Astrocyte of the hippocampus (primary cell): ENCODE measurements at regions not wholly inside any gene's neighbourhood (a gene's known extent, or its start where the extent isn't known, plus 50 kb on each side); places are given as distances from the start of the nearest gene placed in this dataset.
A peak's percentile ranks its signal among the peaks of the same experiment; 100 is the strongest.
"Not testable (repeated sequence)": the region's sequence is repeated elsewhere in the genome, so short reads cannot be mapped to it uniquely, and the experiment has no call there.

Source experiments
- DNase-seq: peaks from one replicate; pipeline ENCODE4 v3.0.0; 2011; ENCODE audit warnings: low read depth, low spot score

GRCh38 chr12:14032191-14032590, 50.8 kb upstream of the GRIN2B start:
- DNase-seq, result not testable (repeated sequence)

- DNase-seq, result no peak
These were observed 62.4 kb upstream of the GRIN2B start for GRCh38 chr12:14043776-14044175.

DNA sequence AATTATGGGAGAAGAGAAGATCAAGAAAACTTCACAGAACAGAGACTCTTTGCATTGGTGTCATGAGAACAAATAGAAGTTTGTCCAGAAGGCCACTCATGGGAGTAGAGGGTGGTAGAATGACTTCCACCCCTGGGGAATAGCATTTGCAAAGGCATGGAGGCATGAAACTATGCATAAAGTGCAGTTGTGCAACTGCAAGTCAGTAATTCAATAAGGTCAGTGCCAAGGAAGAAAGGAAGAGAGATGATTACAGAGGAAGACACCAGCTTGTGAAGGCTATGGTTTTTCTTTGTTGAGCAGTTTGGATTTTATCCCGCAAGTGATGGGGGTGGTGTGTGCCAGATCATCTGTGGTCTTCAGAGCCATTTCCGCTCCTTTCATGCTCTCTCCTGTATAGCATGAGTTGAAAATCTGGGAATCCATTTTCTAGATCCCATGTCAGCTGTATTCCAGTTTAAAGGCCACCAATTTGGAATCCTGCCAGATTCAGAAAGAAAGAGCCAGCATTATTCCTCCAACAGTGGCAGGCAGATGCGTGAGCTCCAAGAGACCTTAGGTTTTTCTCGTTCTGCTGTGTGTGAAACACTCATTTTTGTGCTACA, 67.6 kb upstream of the GRIN2B start:
- no peak for DNase-seq

- DNase-seq, result no peak
These were observed 76.5 kb upstream of the GRIN2B start for GRCh38 chr12:14057895-14058294.

DNA sequence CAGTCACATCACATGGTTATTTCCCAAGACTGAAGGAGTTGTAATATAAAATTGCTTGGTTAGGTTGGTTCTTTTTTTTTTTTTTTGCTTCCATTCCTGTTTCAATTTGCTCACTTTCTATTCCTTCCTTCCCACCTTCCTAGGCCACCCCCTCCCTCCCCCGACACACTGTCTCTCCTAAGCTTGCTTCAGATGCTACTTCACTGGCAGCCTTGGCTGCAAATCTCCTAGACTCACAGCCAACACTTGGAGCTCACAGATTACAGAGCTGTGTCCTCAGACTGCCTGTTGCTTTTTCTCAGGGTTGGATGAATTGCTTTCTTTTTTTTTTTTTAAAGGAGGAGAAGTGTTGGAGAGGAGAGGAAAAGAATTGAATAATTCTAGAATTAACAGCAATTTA, 77.3 kb upstream of the GRIN2B start:
- DNase-seq, result no peak

DNA sequence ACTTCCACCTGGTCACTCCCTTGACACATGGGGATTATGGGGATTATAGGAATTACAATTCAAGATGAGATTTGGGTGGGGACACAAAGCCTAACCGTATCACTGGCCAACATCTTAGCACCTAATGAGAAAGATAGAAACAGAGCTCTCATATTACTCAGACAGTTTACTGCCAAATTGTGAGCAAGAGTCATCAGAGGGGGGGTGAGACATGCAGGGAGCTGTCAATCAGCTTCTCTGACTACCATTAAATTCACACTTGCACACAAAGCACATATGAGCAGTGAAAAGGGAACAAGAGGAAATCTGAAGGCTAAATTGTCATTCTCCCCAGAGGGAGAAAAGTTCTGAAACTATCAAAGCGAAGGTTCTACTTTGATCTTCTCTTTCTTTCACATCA, 78.1 kb upstream of the GRIN2B start:
- peak; percentile 7 for DNase-seq

- no peak for DNase-seq
These were observed 84.2 kb upstream of the GRIN2B start for GRCh38 chr12:14065616-14066015.

DNA sequence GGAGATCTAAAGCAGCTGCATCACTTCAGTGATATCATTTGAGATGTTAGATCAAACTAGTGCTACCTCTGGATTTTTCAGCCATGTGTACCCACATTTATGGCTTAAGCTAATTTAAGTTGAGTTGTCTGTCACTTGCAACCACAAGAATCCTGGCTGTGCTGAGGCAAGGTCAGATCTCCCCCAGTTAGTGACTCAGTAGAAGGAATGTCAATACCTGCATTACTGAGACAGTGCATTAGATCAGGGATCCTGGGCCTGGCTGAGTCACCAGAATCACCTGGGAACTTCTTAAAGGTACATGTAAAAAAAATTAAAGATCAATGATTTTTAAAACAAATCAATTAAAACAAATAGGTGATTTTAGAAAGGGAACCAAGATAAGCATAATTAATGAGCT, 84.6 kb upstream of the GRIN2B start:
- DNase-seq, result peak; percentile 7

DNA sequence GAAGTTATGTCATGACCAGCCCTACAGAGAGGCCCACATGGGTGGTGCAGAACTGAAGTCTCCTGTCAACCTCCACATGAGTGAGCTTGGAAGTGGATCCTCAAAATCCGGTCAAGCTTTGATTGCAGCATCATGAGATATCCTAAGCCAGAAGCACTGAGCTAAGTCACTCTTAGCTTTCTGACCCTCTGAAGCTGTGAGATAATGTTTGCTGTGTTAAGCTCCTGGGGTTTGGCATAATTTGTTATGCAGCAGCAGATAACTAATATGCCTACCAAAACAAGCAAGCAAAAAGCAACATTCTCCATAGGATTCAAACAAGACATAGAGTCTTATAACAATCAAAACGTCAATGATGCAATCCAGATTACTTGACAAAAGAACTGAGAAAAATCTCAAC, 87.6 kb upstream of the GRIN2B start:
- no peak for DNase-seq

DNA sequence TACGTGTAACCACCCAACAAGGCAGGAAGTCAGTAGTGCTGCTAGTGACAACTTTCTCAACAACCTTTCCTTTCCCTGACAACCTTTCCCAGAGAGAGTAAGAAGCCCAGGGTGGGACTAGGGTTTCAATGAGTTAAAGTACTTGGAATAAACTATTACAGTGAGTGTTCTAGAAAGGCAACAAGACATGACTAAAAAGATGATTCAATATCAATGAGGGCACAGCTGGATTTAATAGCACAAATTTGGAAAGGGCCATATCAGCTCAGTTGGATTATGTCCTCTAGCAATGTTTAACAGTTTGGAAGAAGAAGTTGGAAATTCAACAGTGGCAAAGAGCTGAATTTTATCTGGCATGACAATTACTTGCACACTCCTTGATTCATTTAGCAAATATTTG, 90.4 kb upstream of the GRIN2B start:
- DNase-seq, result no peak

DNA sequence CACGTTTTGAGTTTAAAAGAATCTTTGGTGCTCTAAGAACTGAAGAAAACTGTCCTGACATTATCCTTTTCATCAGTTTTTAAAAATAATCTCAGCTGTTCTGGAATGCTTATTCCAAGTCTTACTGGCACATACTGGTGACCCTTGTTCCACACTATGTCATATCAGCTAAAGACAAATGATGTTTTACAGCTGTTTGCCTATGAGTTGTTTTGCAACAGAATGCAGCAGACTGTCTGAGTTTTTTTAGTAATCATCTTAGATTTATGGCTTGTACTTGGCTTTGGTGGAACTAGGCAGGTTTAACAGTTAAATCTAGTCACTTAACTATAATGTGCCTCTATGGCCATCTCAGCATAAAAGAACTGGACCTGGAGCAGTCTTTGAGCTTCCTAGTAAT, 91.6 kb upstream of the GRIN2B start:
- DNase-seq, result no peak

DNA sequence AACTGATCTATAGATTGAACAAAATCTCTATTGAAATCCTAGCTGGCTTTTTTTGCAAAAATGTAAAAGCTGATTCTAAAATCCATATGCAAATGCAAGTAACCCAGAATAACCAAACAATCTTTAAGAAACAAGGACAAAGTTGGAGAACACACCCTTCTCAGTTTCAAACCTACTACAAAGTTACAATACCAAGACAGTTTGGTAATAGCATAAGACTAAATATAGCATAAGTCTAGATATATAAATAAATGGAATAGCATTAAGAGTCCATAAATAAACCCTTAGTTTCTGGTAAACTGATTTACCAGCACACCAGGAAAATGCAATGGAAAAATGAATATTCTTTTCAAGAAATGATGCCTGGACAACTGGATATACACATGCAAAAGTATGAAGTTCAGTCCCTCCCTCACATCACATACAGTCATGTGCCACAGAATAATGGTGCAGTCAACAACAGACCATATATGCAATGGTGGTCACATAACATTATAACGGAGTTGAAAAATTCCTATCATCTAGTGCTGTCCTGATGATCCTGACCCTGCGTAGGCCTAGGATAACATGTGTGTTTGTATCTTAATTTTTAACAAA, 94.5 kb upstream of the GRIN2B start:
- no peak for DNase-seq

GRCh38 chr12:14076538-14076937, 95.1 kb upstream of the GRIN2B start:
- no peak for DNase-seq

DNA sequence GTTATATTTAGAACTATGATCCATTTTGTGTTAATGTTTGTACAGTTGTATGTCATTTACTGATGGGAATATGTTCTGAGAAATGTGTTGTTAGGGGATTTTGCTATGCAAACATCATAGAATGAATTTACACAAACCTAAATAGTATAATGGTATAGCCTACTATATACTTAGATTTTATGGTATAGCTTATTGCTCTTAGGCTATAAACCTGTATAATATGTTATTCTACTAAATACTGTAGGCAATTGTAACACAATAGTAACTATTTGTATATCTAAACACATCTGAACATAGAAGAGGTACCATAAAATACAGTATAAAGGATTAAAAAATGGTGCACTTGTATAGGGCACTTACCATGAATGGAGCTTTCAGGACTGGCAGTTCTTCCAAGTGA, 105.4 kb upstream of the GRIN2B start:
- no peak for DNase-seq

- DNase-seq, result no peak
These were observed 118.6 kb upstream of the GRIN2B start for GRCh38 chr12:14099994-14100393.

- not testable (repeated sequence) for DNase-seq
These were observed 120.2 kb upstream of the GRIN2B start for GRCh38 chr12:14101556-14101955.

GRCh38 chr12:14111230-14111865, 129.9 kb upstream of the GRIN2B start:
- no peak for DNase-seq

- no peak for DNase-seq
These were observed 131.6 kb upstream of the GRIN2B start for GRCh38 chr12:14113031-14113430.

GRCh38 chr12:14126692-14127091, 145.3 kb upstream of the GRIN2B start:
- no peak for DNase-seq

DNA sequence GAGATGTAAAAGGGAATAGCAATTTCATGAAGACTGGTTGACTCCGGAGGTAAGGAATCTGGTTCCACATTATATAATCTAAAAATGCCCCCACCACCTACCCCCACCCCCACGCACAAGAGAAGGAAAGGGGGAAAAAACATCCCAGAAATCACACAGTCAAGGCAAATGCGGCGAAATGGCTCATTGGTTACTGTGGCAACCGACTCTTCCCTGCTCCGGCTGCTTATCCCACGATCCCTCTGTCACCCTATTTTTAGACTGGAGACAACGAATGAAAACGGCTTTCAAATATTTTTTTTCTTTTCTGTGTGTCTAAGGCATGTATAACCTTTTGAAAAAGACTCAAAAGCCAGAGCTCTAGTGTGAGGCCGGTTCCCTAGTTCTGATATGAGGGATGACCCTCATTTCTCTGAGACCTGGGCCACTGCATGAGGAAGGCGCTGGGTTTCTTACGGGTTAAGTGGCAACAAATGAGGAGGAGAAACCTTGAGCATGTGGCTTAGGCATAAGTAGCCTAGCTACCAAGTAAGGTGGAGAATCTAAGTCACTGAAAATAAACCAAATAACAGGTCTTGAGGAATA, 148.3 kb upstream of the GRIN2B start:
- no peak for DNase-seq

DNA sequence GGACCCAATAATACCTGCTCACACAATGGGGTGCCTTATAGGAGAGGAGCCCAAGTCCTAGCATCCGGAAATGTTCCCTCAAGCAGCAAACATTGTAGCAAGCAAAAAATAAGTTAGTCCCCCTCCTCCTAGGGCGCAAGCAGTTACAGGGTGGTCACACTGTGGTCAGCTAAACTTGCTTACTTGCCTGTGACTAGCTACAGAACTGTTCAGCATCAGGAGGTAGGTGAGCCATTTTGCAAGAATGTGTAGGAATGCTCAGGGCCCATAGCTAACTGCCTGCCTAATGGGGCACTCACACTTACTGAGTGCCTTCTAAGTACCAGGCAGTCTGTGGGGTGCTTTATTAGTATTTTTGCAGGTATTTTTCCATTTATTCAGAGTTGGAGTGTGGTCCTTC, 154.6 kb upstream of the GRIN2B start:
- peak; percentile 6 for DNase-seq

- no peak for DNase-seq
These were observed 157.1 kb upstream of the GRIN2B start for GRCh38 chr12:14138495-14138894.
